Effector memory CD8-positive, alpha-beta T cell (primary cell): ENCODE measurements at regions not wholly inside any gene's neighbourhood (a gene's known extent, or its start where the extent isn't known, plus 50 kb on each side); places are given as distances from the start of the nearest gene placed in this dataset.

ENCODE experiments used
- ATAC-seq: fragments of 150-1000 bp; cut with Tn5 transposase; replicated peaks from 2 replicates; pipeline ENCODE4 v1.10.0; 2021; ENCODE audit warnings: mild to moderate bottlenecking, moderate library complexity
- DNase-seq, 3 experiments: peaks; one replicate each; pipeline ENCODE4 v3.0.0; 2021
- H3K27ac Mint-ChIP-seq, 2 donors: one replicate each; pipeline ENCODE4 v1.8.0; 2022; ENCODE audit warnings: mild to moderate bottlenecking in 2 of 2, mixed read lengths in 2 of 2, moderate library complexity in 2 of 2
- H3K27me3 Mint-ChIP-seq, 2 donors: one replicate each; pipeline ENCODE4 v1.8.0; 2022; ENCODE audit warnings: mixed read lengths in 2 of 2
- H3K36me3 Mint-ChIP-seq: one replicate; pipeline ENCODE4 v1.8.0; 2022; ENCODE audit warnings: mild to moderate bottlenecking, moderate library complexity, mixed read lengths; ENCODE audit not compliant: insufficient read depth
- H3K4me1 Mint-ChIP-seq, 2 donors: one replicate each; pipeline ENCODE4 v1.8.0; 2022; ENCODE audit warnings: low read depth in 2 of 2, mixed read lengths in 2 of 2
- H3K4me3 Mint-ChIP-seq, 2 donors: one replicate each; pipeline ENCODE4 v1.8.0; 2022; ENCODE audit warnings: mild to moderate bottlenecking in 2 of 2, mixed read lengths in 2 of 2, moderate library complexity in 2 of 2
- H3K9me3 Mint-ChIP-seq, 2 donors: one replicate each; pipeline ENCODE4 v1.8.0; 2022; ENCODE audit warnings: mixed read lengths in 2 of 2

- no peak overlapping the region for H3K4me3 Mint-ChIP-seq
- peaks cover 3 to 8% of the 10 kb centered on the region in 2 donors for H3K9me3 Mint-ChIP-seq
- peaks cover 18 to 20% of the 10 kb centered on the region in 2 donors for H3K27me3 Mint-ChIP-seq
- H3K36me3 Mint-ChIP-seq = no peaks in the 10 kb centered on the region
- no peak for DNase-seq
- no peaks in the 10 kb centered on the region for H3K4me1 Mint-ChIP-seq
- H3K27ac Mint-ChIP-seq = no peak overlapping the region
- no peak for ATAC-seq
These were observed 73.6 kb upstream of the GLI2 start for GRCh38 chr2:120662046-120662445.

- Mint-ChIP-seq H3K4me3 (no peak overlapping the region), H3K9me3 (peaks cover 3 to 8% of the 10 kb centered on the region in 2 donors), H3K27ac (no peak overlapping the region), H3K36me3 (no peaks in the 10 kb centered on the region), H3K4me1 (no peaks in the 10 kb centered on the region), H3K27me3 (peaks cover 14 to 15% of the 10 kb centered on the region in 2 donors)
- ATAC-seq (no peak), DNase-seq (no peak)
These were observed 72.9 kb upstream of the GLI2 start for GRCh38 chr2:120662746-120663145.

- H3K27me3 Mint-ChIP-seq = peaks cover 21 to 35% of the 10 kb centered on the region in 2 donors
- H3K27ac Mint-ChIP-seq = no peak overlapping the region
- peaks cover 3 to 8% of the 10 kb centered on the region in 2 donors for H3K9me3 Mint-ChIP-seq
- no peak for DNase-seq
- ATAC-seq = no peak
- no peak overlapping the region for H3K4me3 Mint-ChIP-seq
- H3K36me3 Mint-ChIP-seq = no peaks in the 10 kb centered on the region
- H3K4me1 Mint-ChIP-seq = no peaks in the 10 kb centered on the region
These were observed 69.2 kb upstream of the GLI2 start for GRCh38 chr2:120666433-120666832.

- H3K27ac Mint-ChIP-seq = no peak overlapping the region
- peaks cover 28 to 42% of the 10 kb centered on the region in 2 donors for H3K27me3 Mint-ChIP-seq
- H3K4me1 Mint-ChIP-seq = no peaks in the 10 kb centered on the region
- no peaks in the 10 kb centered on the region for H3K36me3 Mint-ChIP-seq
- ATAC-seq = no peak
- peaks cover 3 to 8% of the 10 kb centered on the region in 2 donors for H3K9me3 Mint-ChIP-seq
- DNase-seq = no peak
- H3K4me3 Mint-ChIP-seq = no peak overlapping the region
These were observed 67.7 kb upstream of the GLI2 start for GRCh38 chr2:120667981-120668380.

DNA sequence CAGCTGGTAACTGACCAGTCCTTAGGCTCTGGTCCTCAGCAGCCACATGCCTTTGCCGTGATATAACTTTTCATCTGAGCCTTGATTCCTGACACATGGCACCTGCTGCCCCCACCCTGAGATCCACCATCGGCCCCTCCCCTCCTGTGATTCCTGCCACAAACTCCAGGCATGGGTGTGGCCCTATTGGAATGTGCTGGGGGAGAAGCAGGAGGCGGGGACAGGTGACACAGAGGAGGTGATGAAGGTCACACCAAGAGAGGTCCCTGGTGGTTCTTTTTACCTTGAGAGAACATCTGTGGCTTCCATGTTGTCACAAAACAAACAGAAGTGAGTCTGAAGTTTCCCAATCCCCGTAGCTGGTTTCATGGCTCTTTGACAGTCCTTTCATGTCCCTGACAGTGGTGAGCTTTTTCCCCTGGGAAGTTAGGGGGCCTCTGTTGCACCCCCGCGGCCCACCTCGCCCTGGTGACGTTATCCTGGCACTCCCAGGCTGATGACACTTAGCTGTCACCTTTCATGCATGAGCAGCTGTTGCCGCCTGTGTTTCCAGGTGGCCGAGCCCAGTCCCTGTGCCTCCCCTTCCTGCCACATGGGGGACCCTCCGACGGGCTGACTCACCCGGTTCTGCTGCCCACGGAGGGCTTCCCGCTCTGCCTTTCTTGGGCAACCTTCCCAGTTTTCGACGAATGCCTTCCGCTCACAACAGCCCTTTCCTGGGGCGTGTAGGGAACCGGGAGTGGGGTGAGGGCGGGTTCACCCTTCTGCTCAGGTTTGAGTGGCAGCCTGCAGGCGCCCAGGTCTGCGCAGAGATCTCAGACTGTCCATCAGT is 66.3 kb upstream of the GLI2 start:
- Mint-ChIP-seq H3K27me3 (peaks cover 28 to 56% of the 10 kb centered on the region in 2 donors), H3K9me3 (peaks cover 3 to 8% of the 10 kb centered on the region in 2 donors), H3K27ac (no peak overlapping the region), H3K4me3 (no peak overlapping the region), H3K4me1 (no peaks in the 10 kb centered on the region), H3K36me3 (no peaks in the 10 kb centered on the region)
- no peak for ATAC-seq
- no peak for DNase-seq

- ATAC-seq (no peak), DNase-seq (no peak)
- Mint-ChIP-seq H3K36me3 (no peaks in the 10 kb centered on the region), H3K4me3 (no peak overlapping the region), H3K27me3 (peaks cover 28 to 61% of the 10 kb centered on the region in 2 donors), H3K9me3 (peaks cover 3 to 8% of the 10 kb centered on the region in 2 donors), H3K27ac (no peak overlapping the region), H3K4me1 (no peaks in the 10 kb centered on the region)
These were observed 65.7 kb upstream of the GLI2 start for GRCh38 chr2:120669971-120670370.

DNA sequence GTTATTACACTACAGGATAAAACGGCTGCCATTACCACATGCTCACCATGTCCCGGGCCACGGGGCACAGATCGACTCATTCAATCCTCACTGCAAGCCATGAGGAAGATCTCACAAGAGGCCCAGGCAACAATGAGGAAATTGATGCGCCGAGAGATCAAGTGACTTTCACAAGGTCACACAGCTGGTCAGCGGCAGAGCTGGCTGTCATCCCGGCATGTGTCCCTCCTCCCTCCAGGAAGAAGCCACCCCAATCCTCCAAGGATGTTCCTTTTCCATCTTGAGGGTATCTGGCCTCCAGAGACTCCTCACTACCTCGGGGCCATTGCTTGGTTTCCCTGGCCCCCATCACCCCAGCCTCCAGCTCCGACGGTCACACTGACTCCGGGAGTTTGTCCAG is 65.3 kb upstream of the GLI2 start:
- no peaks in the 10 kb centered on the region for H3K4me1 Mint-ChIP-seq
- H3K4me3 Mint-ChIP-seq = no peak overlapping the region
- ATAC-seq (no peak), DNase-seq (no peak)
- H3K9me3 Mint-ChIP-seq = peaks cover 3 to 8% of the 10 kb centered on the region in 2 donors
- H3K36me3 Mint-ChIP-seq = no peaks in the 10 kb centered on the region
- H3K27ac Mint-ChIP-seq = no peak overlapping the region
- peaks cover 28 to 65% of the 10 kb centered on the region in 2 donors for H3K27me3 Mint-ChIP-seq

DNA sequence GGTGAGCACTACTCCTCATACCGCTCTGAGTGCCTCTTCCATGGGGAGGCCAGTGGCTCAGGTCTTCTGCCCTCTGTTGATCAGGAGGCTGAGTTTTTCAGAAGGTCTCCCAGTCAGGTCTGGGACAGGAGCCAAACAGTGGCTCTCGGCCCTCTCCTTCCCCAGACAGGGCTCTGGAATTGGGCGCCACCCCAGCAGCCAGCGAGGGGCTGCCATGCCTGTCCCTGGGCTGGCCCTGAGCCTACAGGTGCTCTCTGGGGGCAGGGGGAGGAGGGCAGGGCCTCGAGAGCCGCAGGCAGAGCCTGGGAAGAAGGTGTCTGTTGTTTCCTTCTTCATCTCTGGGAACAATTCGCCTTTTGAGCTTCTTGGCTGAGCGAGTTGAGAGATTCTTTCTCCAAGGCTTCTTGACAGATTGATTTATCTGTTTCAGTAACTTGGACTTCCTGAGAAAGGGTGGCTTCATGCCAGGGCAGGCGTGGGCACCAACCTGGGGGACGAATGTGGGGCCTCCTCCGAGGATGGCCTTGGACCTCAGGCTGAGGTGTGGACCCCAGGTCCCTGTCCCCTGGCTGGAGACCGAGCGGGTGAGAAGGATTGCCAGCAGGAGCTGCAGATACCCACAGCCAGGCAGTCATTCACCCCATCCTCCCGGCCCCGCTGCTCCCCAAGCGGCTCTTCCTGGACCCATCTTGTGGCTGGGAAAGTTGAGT is 64.7 kb upstream of the GLI2 start:
- peaks cover 33 to 70% of the 10 kb centered on the region in 2 donors for H3K27me3 Mint-ChIP-seq
- no peak for ATAC-seq

GRCh38 chr2:120672526-120673204 is 63.0 kb upstream of the GLI2 start:
- H3K4me3 Mint-ChIP-seq = no peak overlapping the region
- H3K27me3 Mint-ChIP-seq = peaks cover 50 to 87% of the 10 kb centered on the region in 2 donors
- no peaks in the 10 kb centered on the region for H3K9me3 Mint-ChIP-seq
- no peaks in the 10 kb centered on the region for H3K36me3 Mint-ChIP-seq
- DNase-seq (no peak), ATAC-seq (no peak)
- H3K27ac Mint-ChIP-seq = no peak overlapping the region
- H3K4me1 Mint-ChIP-seq = peaks cover 0 to 2% of the 10 kb centered on the region in 2 donors

More for the DNA sequence above, 64.7 kb upstream of the GLI2 start:
- H3K9me3 Mint-ChIP-seq = peaks cover 3 to 8% of the 10 kb centered on the region in 2 donors
- H3K36me3 Mint-ChIP-seq = no peaks in the 10 kb centered on the region
- no peak overlapping the region for H3K4me3 Mint-ChIP-seq
- no peak overlapping the region for H3K27ac Mint-ChIP-seq
- H3K4me1 Mint-ChIP-seq = peaks cover 0 to 2% of the 10 kb centered on the region in 2 donors
- DNase-seq = no peak

- ATAC-seq = no peak
- DNase-seq = no peak
- H3K27me3 Mint-ChIP-seq = peaks cover 55 to 87% of the 10 kb centered on the region in 2 donors
These were observed 62.5 kb upstream of the GLI2 start for GRCh38 chr2:120673205-120673550.

GRCh38 chr2:120673571-120674061 is 62.1 kb upstream of the GLI2 start:
- H3K27me3 Mint-ChIP-seq = peaks cover 55 to 87% of the 10 kb centered on the region in 2 donors
- peaks cover 0 to 2% of the 10 kb centered on the region in 2 donors for H3K4me1 Mint-ChIP-seq
- no peaks in the 10 kb centered on the region for H3K36me3 Mint-ChIP-seq
- no peak overlapping the region for H3K27ac Mint-ChIP-seq
- ATAC-seq (no peak), DNase-seq (no peak)
- H3K4me3 Mint-ChIP-seq = no peak overlapping the region
- H3K9me3 Mint-ChIP-seq = no peaks in the 10 kb centered on the region

More at GRCh38 chr2:120673205-120673550, 62.5 kb upstream of the GLI2 start:
- Mint-ChIP-seq H3K36me3 (no peaks in the 10 kb centered on the region), H3K4me3 (no peak overlapping the region), H3K4me1 (peaks cover 0 to 2% of the 10 kb centered on the region in 2 donors), H3K9me3 (no peaks in the 10 kb centered on the region), H3K27ac (no peak overlapping the region)

GRCh38 chr2:120674246-120675170 is 61.2 kb upstream of the GLI2 start:
- H3K4me1 Mint-ChIP-seq = peaks cover 0 to 2% of the 10 kb centered on the region in 2 donors
- H3K9me3 Mint-ChIP-seq = no peaks in the 10 kb centered on the region
- no peak for ATAC-seq
- H3K27me3 Mint-ChIP-seq = peaks cover 57 to 87% of the 10 kb centered on the region in 2 donors
- no peak overlapping the region for H3K4me3 Mint-ChIP-seq
- no peak for DNase-seq
- peaks cover 4% of the 10 kb centered on the region for H3K36me3 Mint-ChIP-seq
- H3K27ac Mint-ChIP-seq = no peak overlapping the region
